GM12892 (cell line): ENCODE measurements at regions not wholly inside any gene's neighbourhood (a gene's known extent, or its start where the extent isn't known, plus 50 kb on each side); places are given as distances from the start of the nearest gene placed in this dataset.

Source experiments
- POLR2A ChIP-seq: IDR thresholded peaks from 2 replicates; pipeline ENCODE4 v1.6.1; 2011; ENCODE audit warnings: low read depth, low read length, control low read depth
- POLR2AphosphoS5 ChIP-seq: IDR thresholded peaks from 2 replicates; pipeline ENCODE4 v1.6.1; 2011; ENCODE audit warnings: low read depth, low read length, control low read depth

DNA sequence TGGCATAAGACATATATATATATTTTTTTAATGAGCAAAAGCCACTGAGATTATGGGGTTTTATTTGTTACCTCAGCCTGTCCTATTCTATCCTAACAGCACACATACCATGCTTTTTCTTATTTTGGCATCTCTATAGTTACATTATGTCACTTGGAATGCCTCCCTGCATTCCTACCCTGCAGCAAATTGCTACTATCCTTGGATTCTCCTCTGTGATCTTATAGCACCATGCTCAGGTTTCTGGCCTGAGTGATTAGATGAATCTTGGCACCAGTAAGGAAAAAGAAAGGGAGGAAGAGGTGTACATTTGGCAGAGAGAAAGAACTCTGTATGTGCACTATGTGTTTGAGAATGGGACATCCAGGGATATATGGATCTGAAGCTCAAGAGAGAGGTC is 86.3 kb upstream of the PELI1 start:
- TF ChIP-seq POLR2A = no peak
- TF ChIP-seq POLR2AphosphoS5 = no peak
